ENCODE measurements at regions not wholly inside any gene's neighbourhood (a gene's known extent, or its start where the extent isn't known, plus 50 kb on each side); places are given as distances from the start of the nearest gene placed in this dataset.
"Not testable (repeated sequence)": the region's sequence is repeated elsewhere in the genome, so short reads cannot be mapped to it uniquely, and the experiment has no call there.

- Mint-ChIP-seq H3K4me1 (ENCODE audit: low read depth) (no peaks in the 10 kb centered on the region), H3K9me3 (no peaks in the 10 kb centered on the region), H3K36me3 (ENCODE audit: insufficient read depth) (no peaks in the 10 kb centered on the region), H3K4me3 (no peak overlapping the region), H3K27me3 (ENCODE audit: low read depth) (no peaks in the 10 kb centered on the region)
- no peak for DNase-seq
- ATAC-seq = no peak
Observed at GRCh38 chr5:153209687-153210086, 280.8 kb upstream of the GRIA1 start.

GRCh38 chr5:153211076-153211475, 279.4 kb upstream of the GRIA1 start:
- DNase-seq (no peak), ATAC-seq (no peak)
- Mint-ChIP-seq H3K4me3 (no peak overlapping the region), H3K27me3 (ENCODE audit: low read depth) (no peaks in the 10 kb centered on the region), H3K4me1 (ENCODE audit: low read depth) (no peaks in the 10 kb centered on the region), H3K9me3 (peaks cover 5% of the 10 kb centered on the region), H3K36me3 (ENCODE audit: insufficient read depth) (no peaks in the 10 kb centered on the region)

- H3K4me3 Mint-ChIP-seq = no peak overlapping the region
- H3K27me3 Mint-ChIP-seq (ENCODE audit: low read depth) = no peaks in the 10 kb centered on the region
- H3K4me1 Mint-ChIP-seq (ENCODE audit: low read depth) = no peaks in the 10 kb centered on the region
- ATAC-seq = no peak
- H3K36me3 Mint-ChIP-seq (ENCODE audit: insufficient read depth) = no peaks in the 10 kb centered on the region
- peaks cover 12% of the 10 kb centered on the region for H3K9me3 Mint-ChIP-seq
- no peak for DNase-seq
Observed at GRCh38 chr5:153212471-153212870, 278.0 kb upstream of the GRIA1 start.

- Mint-ChIP-seq H3K4me1 (ENCODE audit: low read depth) (no peaks in the 10 kb centered on the region), H3K9me3 (peaks cover 7% of the 10 kb centered on the region), H3K4me3 (no peak overlapping the region)
Observed at GRCh38 chr5:153222936-153223335, 267.5 kb upstream of the GRIA1 start.

GRCh38 chr5:153223376-153223775, 267.1 kb upstream of the GRIA1 start:
- H3K4me3 Mint-ChIP-seq = no peak overlapping the region
- H3K36me3 Mint-ChIP-seq (ENCODE audit: insufficient read depth) = no peaks in the 10 kb centered on the region
- no peaks in the 10 kb centered on the region for H3K4me1 Mint-ChIP-seq (ENCODE audit: low read depth)
- peaks cover 7% of the 10 kb centered on the region for H3K9me3 Mint-ChIP-seq
- no peaks in the 10 kb centered on the region for H3K27me3 Mint-ChIP-seq (ENCODE audit: low read depth)
- ATAC-seq (no peak), DNase-seq (no peak)

More at GRCh38 chr5:153222936-153223335, 267.5 kb upstream of the GRIA1 start:
- ATAC-seq (no peak), DNase-seq (no peak)
- H3K27me3 Mint-ChIP-seq (ENCODE audit: low read depth) = no peaks in the 10 kb centered on the region
- no peaks in the 10 kb centered on the region for H3K36me3 Mint-ChIP-seq (ENCODE audit: insufficient read depth)

GRCh38 chr5:153224651-153225050, 265.8 kb upstream of the GRIA1 start:
- no peak for DNase-seq
- Mint-ChIP-seq H3K4me1 (ENCODE audit: low read depth) (no peaks in the 10 kb centered on the region), H3K4me3 (no peak overlapping the region), H3K9me3 (peaks cover 7% of the 10 kb centered on the region), H3K27me3 (ENCODE audit: low read depth) (no peaks in the 10 kb centered on the region), H3K36me3 (ENCODE audit: insufficient read depth) (no peaks in the 10 kb centered on the region)
- no peak for ATAC-seq

GRCh38 chr5:153233933-153234332, 256.5 kb upstream of the GRIA1 start:
- DNase-seq = no peak
- ATAC-seq = no peak
- Mint-ChIP-seq H3K4me1 (ENCODE audit: low read depth) (no peaks in the 10 kb centered on the region), H3K36me3 (ENCODE audit: insufficient read depth) (no peaks in the 10 kb centered on the region), H3K4me3 (no peak overlapping the region), H3K9me3 (no peaks in the 10 kb centered on the region), H3K27me3 (ENCODE audit: low read depth) (no peaks in the 10 kb centered on the region)

- no peak for ATAC-seq
- DNase-seq = no peak
- no peaks in the 10 kb centered on the region for H3K36me3 Mint-ChIP-seq (ENCODE audit: insufficient read depth)
- H3K9me3 Mint-ChIP-seq = no peaks in the 10 kb centered on the region
- H3K27me3 Mint-ChIP-seq (ENCODE audit: low read depth) = no peaks in the 10 kb centered on the region
- no peak overlapping the region for H3K4me3 Mint-ChIP-seq
- H3K4me1 Mint-ChIP-seq (ENCODE audit: low read depth) = no peaks in the 10 kb centered on the region
Observed at GRCh38 chr5:153236319-153236718, 254.2 kb upstream of the GRIA1 start.

- Mint-ChIP-seq H3K36me3 (ENCODE audit: insufficient read depth) (no peaks in the 10 kb centered on the region), H3K4me3 (no peak overlapping the region), H3K9me3 (no peaks in the 10 kb centered on the region), H3K4me1 (ENCODE audit: low read depth) (no peaks in the 10 kb centered on the region), H3K27me3 (ENCODE audit: low read depth) (no peaks in the 10 kb centered on the region)
- no peak for ATAC-seq
- no peak for DNase-seq
Observed at GRCh38 chr5:153237671-153238332, 252.7 kb upstream of the GRIA1 start.

- H3K9me3 Mint-ChIP-seq = peaks cover 5% of the 10 kb centered on the region
- no peak overlapping the region for H3K4me3 Mint-ChIP-seq
- H3K4me1 Mint-ChIP-seq (ENCODE audit: low read depth) = no peaks in the 10 kb centered on the region
- ATAC-seq (no peak), DNase-seq (no peak)
- H3K36me3 Mint-ChIP-seq (ENCODE audit: insufficient read depth) = no peaks in the 10 kb centered on the region
- H3K27me3 Mint-ChIP-seq (ENCODE audit: low read depth) = no peaks in the 10 kb centered on the region
Observed at GRCh38 chr5:153257381-153257780, 233.1 kb upstream of the GRIA1 start.

- Mint-ChIP-seq H3K27me3 (ENCODE audit: low read depth) (no peaks in the 10 kb centered on the region), H3K4me1 (ENCODE audit: low read depth) (no peaks in the 10 kb centered on the region), H3K36me3 (ENCODE audit: insufficient read depth) (no peaks in the 10 kb centered on the region), H3K9me3 (peaks cover under 1% of the 10 kb centered on the region), H3K4me3 (no peak overlapping the region)
- DNase-seq = no peak
- no peak for ATAC-seq
Observed at GRCh38 chr5:153258469-153258868, 232.0 kb upstream of the GRIA1 start.

- Mint-ChIP-seq H3K4me3 (no peak overlapping the region), H3K4me1 (ENCODE audit: low read depth) (no peaks in the 10 kb centered on the region), H3K27me3 (ENCODE audit: low read depth) (no peaks in the 10 kb centered on the region), H3K36me3 (ENCODE audit: insufficient read depth) (no peaks in the 10 kb centered on the region), H3K9me3 (peaks cover 10% of the 10 kb centered on the region)
- DNase-seq = no peak
- ATAC-seq = no peak
Observed at GRCh38 chr5:153267506-153267905, 223.0 kb upstream of the GRIA1 start.

GRCh38 chr5:153275695-153276094, 214.8 kb upstream of the GRIA1 start:
- no peak overlapping the region for H3K4me3 Mint-ChIP-seq
- no peak for DNase-seq
- no peaks in the 10 kb centered on the region for H3K36me3 Mint-ChIP-seq (ENCODE audit: insufficient read depth)

GRCh38 chr5:153276151-153276550, 214.3 kb upstream of the GRIA1 start:
- Mint-ChIP-seq H3K9me3 (peaks cover 2% of the 10 kb centered on the region), H3K27me3 (ENCODE audit: low read depth) (no peaks in the 10 kb centered on the region), H3K4me3 (no peak overlapping the region), H3K4me1 (ENCODE audit: low read depth) (no peaks in the 10 kb centered on the region), H3K36me3 (ENCODE audit: insufficient read depth) (no peaks in the 10 kb centered on the region)
- no peak for DNase-seq
- no peak for ATAC-seq

More at GRCh38 chr5:153275695-153276094, 214.8 kb upstream of the GRIA1 start:
- Mint-ChIP-seq H3K9me3 (peaks cover 3% of the 10 kb centered on the region), H3K27me3 (ENCODE audit: low read depth) (no peaks in the 10 kb centered on the region), H3K4me1 (ENCODE audit: low read depth) (no peaks in the 10 kb centered on the region)
- ATAC-seq = no peak

GRCh38 chr5:153296251-153296844, 194.1 kb upstream of the GRIA1 start:
- DNase-seq; H3K27me3 Mint-ChIP-seq (ENCODE audit: low read depth); ATAC-seq; H3K4me1 Mint-ChIP-seq (ENCODE audit: low read depth); H3K4me3 Mint-ChIP-seq; H3K36me3 Mint-ChIP-seq (ENCODE audit: insufficient read depth): not testable (repeated sequence)
- H3K9me3 Mint-ChIP-seq = peaks cover 11% of the 10 kb centered on the region
